NOMO-1 treated with DMSO at 0.1 percent for 48 hours (cell line): ENCODE measurements at regions not wholly inside any gene's neighbourhood (a gene's known extent, or its start where the extent isn't known, plus 50 kb on each side); places are given as distances from the start of the nearest gene placed in this dataset.

ENCODE experiments used
- DNase-seq: peaks from one replicate; lab custom pipeline; 2025; ENCODE audit not compliant: unreplicated experiment; lab: John Stamatoyannopoulos, UW

GRCh38 chr1:222046684-222047263, 304.9 kb upstream of the DUSP10 start:
- DNase-seq = no peak

DNA sequence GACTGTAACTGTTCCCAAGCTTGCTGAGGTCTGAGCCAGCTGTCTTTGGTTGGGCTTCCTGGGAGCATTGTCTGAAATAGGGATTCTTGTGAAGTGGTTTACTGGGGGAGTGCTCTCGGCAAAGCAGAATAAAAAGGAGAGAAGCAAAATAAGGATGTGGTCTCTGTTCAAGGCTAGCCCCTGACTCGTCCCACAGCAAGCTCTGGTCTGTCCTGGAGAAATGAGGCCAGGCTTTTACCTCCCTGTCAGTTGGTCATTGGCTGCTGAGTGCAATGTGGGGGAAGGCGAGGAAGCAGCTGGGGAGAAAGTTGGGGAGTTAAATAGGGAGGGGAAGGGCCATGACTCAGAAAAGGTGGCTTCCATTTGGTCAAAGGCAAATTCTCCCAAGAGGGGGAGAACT, 303.9 kb upstream of the DUSP10 start:
- DNase-seq = no peak

DNA sequence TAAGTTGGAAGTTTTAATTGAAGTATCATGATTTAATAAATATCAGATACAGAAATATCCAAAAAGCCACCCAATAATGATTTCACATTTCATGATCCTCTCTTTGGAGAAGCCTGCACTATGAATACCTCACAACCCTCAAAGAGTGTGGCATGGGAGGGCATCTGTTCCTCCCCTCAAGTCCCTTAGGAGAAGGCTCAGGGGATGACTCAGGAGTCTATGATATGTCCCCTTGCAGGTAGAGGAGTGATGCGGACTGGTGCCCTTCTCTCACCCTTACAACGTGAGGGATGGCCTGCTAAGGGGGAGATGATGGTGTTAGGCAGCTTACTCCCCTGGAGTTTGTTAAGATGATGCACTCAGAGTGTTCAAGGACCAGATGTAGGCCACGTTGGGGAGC, 303.3 kb upstream of the DUSP10 start:
- DNase-seq = no peak

- DNase-seq = no peak
Observed at GRCh38 chr1:222043444-222044292, 301.8 kb upstream of the DUSP10 start.

DNA sequence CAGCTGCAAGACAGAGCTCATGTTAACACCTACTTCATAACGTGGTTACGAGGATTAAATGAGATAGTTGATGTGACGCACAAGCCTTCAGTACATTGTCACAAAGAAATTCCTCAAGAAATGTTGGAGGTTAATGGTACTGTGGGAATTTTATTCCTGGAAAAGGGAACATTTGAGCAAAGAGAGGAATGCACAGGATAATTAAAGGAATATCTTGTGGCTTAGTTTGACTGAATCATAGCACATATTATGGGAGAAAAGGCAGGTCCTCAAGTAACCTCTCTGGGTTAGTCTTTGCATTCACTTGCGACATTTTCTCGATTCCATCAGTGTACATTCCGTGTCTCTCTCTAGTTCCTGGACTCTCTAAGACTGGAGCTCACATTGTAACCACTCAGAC, 300.2 kb upstream of the DUSP10 start:
- no peak for DNase-seq

DNA sequence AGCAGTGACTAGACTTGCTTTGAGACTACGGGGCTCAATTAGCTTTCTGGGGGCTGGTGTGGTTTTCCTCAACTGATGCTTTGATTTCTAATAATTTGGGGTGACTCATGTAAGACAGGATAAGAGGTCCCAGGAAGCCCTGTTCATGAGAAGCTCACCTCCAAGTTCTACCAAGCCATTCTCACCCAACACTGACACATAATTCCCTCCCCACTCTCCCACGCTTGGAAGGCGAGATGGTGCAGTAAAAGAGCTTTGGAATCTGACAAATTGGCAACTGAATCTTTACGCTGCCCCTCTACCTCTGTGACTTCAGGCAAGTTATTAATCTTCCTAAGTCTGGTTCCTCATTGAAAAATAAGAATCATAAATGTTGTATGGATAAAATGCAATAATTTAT, 299.1 kb upstream of the DUSP10 start:
- no peak for DNase-seq

DNA sequence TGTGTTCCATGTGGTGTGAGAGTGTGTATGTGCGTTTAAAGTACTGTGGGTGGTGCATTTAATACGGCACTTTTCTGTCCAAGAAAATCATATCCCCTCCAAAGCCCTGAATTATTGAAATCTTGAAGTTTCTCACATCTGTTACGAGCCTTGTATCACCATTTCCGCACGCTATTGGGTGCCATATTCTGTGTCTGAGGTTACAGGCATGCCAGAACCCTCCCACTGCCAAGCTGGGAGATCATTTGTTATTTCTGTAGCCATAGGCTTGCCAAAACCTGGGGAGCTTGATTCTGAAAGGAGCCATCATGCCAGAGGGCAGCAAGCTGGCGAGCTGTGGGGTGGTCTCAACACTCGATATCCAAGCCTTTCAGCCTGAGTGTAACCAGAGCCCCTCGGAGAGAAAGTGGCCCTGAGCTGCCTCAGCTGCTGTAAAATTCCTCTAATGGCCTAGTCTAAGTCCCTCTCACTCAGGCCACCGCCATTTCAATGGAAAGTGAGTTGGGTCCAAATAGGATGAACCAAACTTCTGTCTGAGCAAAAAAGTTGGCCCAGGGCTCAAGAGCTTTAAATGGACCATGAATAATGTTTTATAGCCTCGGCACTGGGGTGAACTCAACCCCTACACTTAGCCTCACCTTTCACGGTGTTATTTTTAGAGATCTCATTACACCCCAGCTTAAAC, 298.4 kb upstream of the DUSP10 start:
- DNase-seq = no peak

GRCh38 chr1:222038971-222039370, 297.1 kb upstream of the DUSP10 start:
- DNase-seq = no peak

- DNase-seq = no peak
Observed at GRCh38 chr1:222037720-222038119, 295.8 kb upstream of the DUSP10 start.

GRCh38 chr1:222034790-222035189, 292.9 kb upstream of the DUSP10 start:
- DNase-seq = no peak

DNA sequence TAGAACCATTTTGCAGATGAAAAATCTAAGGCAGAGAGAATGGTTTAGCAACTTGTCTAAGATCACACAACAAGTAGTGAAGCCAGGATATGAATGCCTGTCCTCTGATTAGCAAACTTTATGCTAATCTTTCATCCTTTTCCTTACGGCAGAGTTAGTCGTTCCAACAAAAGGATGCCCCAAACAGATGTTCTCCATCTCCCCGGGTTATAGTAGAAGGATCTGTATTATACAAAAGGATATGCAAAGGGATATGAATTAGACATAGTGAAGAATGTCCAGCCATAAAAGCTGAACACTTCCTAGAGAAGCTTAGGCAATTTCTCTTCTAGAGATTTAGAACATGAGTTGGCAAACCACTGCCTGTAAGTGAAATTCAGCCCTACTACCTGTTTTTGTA, 291.6 kb upstream of the DUSP10 start:
- peak; percentile 3 for DNase-seq

DNA sequence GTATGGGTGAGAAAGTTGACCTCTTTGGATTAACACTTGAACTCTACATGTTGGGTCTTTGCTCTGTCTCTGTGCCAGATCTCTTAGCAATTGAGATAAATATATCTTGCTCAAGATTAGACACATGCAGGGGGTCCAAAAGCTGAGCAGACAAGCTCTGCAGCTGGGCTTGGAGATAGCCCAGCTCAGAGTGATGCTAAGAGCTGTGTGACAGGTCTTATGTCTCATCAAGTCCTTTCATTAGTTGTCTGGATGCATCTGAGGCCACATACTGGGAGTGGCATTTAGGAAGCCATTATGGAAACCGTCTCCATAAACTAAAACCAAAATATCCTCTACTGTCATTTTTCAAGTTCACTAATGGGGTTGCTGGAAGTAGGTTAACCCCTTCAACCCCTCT, 289.4 kb upstream of the DUSP10 start:
- no peak for DNase-seq

- no peak for DNase-seq
Observed at GRCh38 chr1:222028676-222029075, 286.8 kb upstream of the DUSP10 start.

- DNase-seq = no peak
Observed at GRCh38 chr1:222028116-222028515, 286.2 kb upstream of the DUSP10 start.

DNA sequence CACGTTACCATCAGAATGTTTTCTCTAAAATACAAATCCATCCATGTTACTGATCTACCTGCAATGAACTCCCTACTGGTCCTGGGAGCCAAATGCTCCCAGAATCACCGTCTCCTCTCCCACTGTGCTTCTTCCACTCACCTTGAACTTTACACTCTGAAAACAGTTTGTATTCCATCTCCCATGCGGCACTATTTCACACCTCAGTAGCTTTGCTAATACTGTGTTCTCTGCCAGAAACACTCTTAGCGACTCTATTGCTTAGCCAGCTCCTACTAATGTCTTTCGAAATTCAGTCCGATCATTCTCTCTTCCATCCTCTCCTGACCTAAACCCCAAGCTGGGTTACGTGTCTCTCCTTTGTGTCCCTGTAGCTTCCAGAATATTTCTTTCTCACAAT, 284.4 kb upstream of the DUSP10 start:
- DNase-seq = no peak

DNA sequence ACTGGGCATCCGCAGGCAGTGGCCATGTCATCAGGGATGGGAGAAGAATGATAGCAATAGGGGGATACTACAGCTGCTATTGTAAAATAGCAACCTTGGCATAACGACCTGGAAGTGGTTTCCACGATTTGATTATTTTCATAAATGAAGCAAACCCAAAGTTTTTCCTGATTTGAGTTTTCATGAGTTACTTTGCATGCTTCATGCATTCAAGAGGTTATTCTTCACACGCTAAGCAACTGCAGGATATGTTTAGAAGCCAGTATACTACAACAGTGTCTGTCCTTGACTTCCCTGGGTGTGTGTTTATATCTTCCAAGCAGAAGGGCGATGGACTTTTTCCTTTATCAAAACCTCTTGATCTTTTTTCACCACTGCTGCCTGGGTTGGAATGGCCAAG, 281.1 kb upstream of the DUSP10 start:
- DNase-seq = no peak

- no peak for DNase-seq
Observed at GRCh38 chr1:222021129-222021528, 279.2 kb upstream of the DUSP10 start.

DNA sequence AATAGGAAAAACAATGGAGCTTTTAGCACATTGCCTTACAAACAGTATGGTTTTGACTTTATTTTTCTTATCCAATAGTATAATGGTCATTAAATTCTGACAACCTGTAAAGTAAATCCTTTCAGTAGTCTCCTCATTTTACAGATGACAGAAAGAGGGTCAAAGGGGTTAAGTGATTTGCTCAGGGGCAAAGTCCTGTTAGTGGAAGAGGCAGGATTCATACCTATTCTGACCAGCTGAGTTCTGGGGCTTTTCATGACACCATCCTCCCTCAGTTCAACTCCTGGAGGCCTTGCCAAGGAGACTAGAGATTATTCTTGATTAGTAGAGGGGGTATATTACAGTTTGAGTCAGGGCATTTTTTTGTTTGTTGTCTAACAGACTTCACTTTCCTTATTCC, 278.7 kb upstream of the DUSP10 start:
- DNase-seq = no peak

GRCh38 chr1:222019029-222019428, 277.1 kb upstream of the DUSP10 start:
- no peak for DNase-seq

DNA sequence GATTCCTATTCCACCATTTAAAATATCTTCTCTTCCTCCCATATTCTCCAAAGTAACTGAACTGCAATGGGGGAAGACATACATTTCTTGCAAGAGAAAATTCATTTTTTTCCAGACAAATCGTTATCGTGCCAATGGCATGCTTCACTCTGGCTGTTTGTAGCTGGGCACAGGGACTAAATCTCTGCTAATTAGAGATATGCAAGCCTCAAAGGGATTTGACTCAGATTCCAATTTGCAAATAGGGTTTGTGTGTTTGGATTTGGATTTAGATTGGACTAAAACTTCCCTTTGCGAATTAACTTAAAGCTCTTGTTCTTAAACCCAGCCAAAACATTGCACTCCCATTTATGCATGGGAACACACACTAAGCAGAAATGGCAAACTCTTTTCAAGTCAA, 276.2 kb upstream of the DUSP10 start:
- DNase-seq = no peak

DNA sequence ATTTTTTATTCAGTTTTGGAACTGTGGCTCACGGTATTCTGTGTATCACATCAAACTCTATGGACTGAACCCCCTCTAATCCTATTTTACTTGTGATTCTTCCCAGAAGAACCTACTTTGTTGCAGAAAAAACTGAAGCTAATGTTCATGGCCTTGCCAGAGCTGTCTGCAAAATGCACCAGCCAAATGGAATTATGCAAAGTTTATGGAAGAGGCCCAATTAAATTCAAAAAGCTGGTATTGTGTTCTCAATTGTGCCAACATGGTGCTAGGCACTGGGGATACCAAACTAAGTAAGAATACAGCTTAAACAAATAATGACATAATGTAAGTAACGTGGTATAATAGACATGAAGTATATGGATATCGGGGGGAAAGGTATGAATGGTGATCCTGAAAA, 273.8 kb upstream of the DUSP10 start:
- no peak for DNase-seq

DNA sequence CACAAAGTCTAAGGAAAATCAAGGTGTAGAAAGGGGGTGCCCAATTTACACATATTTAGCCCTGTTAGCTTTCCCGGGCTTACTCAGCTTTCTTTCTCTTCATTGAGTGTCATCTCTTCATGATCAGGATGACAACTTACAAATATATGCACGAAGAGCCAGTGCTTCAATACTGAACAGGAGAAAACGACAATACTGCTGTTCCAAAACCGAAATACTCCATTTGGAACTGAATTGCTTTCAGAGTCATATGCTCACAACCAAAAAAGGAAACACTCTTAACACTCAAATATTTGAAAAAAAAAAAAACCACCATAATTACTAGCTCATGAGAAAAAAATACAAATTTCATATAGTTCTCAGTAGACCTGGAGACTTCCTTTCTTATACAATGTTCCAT, 272.1 kb upstream of the DUSP10 start:
- DNase-seq = no peak
